HCT116 (cell line): ENCODE measurements at regions not wholly inside any gene's neighbourhood (a gene's known extent, or its start where the extent isn't known, plus 50 kb on each side); places are given as distances from the start of the nearest gene placed in this dataset.

Experiments
- CEBPB ChIP-seq: IDR thresholded peaks from 2 replicates; pipeline ENCODE4 v1.6.1; 2012; ENCODE audit warnings: low read depth
- JUND ChIP-seq: IDR thresholded peaks from 2 replicates; pipeline ENCODE4 v1.6.1; 2012

- no peak for TF ChIP-seq CEBPB
- TF ChIP-seq JUND = no peak
Measured at GRCh38 chr4:120568731-120569130, 353.8 kb downstream of the PRDM5 start.
